ENCODE measurements at regions not wholly inside any gene's neighbourhood (a gene's known extent, or its start where the extent isn't known, plus 50 kb on each side); places are given as distances from the start of the nearest gene placed in this dataset.

DNA sequence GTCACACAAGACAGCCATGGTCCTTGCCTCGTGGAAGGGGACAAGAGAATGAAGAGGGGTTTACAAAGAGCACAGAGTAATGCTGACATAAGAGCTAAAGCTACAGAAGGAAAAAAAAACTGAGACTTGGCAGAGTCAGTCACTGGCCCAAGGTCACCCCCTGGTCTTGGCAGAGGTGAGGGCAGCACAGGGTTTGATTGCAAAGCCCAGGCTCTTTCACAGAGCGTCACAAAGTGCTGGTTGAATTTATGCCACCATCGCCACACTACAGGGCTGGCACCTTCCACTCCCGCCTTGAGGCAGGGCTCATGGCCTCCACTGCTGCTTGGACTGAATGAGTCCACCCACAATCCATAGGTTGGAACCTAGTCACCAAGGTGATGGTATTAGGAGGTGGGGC lies 190.2 kb downstream of the INHBB start:
- no peak for TF ChIP-seq CTCF (conservative IDR thresholded peaks at IDR 0.05; ENCODE audit: low read depth)
- no peak for DNase-seq (ENCODE audit: low spot score)
- H3K27ac ChIP-seq = no peak overlapping the region
- ChIA-PET CTCF (interaction anchor here (0.6 kb wide), 1 partner anchor 17 kb away, joined by 4 read pairs; no protein-coding TSS in a partner anchor), POLR2A (ENCODE audit: low non-redundant PET) (no interaction called here)

DNA sequence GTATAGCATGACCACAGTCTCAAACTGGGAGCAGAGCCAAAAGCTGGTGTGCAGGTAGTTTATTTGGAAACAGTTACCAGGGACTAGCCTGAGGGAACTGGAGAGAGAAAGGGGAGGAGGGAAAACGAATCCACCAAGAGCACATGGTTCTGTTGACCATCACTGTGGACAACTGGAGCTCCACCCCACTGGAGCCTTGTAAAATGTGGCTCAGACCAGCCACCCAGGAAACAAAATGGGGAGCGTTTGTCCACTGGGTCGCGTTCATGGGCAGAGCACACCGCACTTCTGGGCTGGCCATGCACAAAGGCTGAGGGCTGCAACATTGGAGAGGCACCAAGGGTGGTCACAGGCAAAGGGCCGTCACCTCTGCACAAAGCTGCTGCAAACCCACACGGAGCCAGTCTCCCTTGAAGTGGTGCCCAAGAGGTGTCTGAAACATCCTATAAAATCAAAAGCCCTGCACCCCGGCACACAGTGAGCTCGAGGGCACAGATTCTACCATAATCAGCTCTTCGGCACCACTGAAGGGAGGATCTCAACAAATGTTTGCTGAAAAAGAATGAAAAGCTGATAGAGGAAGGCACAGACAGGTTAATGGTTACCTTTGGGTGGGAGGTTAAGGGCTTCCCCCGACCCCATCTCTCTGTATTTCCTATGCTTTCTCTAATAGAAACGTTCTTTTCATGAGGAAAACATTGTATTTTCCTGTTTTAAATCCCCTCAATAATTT lies 192.9 kb downstream of the INHBB start:
- no peak overlapping the region for H3K27ac ChIP-seq
- POLR2A ChIA-PET (ENCODE audit: low non-redundant PET) = interaction anchor here (0.6 kb wide), 1 partner anchor 840 kb away, joined by 3 read pairs; no protein-coding TSS in a partner anchor
- no peak for DNase-seq (ENCODE audit: low spot score)
- CTCF ChIA-PET = no interaction called here
- TF ChIP-seq CTCF (conservative IDR thresholded peaks at IDR 0.05; ENCODE audit: low read depth) = no peak

DNA sequence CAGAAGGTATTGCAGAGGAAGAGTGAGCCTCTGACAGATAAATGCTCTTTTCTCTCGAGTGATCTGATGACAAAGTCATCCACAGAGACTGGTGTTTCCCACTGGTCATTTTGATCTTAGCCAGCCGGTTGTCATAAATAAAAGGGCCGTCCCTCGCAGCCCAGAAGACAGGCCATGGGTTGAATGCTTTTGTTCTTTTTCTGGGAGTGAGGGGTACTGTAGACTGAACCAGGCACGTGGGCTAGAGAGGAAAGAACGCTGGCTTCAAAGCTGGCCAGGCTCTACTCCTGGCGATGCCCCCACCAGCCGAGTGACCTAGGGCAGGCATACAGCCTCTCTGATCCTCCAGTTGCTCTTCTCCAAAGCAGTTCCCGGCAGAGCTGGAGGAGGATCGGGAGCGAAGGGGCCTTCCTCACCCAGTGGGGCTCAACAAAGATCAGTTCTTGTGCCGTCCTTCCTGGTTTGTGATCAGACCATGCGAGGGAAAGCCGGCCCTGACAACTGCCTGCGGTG lies 193.5 kb downstream of the INHBB start:
- POLR2A ChIA-PET (ENCODE audit: low non-redundant PET) = no interaction called here
- no peak for DNase-seq (ENCODE audit: low spot score)
- CTCF ChIA-PET = no interaction called here
- no peak overlapping the region for H3K27ac ChIP-seq
- no peak for TF ChIP-seq CTCF (conservative IDR thresholded peaks at IDR 0.05; ENCODE audit: low read depth)

DNA sequence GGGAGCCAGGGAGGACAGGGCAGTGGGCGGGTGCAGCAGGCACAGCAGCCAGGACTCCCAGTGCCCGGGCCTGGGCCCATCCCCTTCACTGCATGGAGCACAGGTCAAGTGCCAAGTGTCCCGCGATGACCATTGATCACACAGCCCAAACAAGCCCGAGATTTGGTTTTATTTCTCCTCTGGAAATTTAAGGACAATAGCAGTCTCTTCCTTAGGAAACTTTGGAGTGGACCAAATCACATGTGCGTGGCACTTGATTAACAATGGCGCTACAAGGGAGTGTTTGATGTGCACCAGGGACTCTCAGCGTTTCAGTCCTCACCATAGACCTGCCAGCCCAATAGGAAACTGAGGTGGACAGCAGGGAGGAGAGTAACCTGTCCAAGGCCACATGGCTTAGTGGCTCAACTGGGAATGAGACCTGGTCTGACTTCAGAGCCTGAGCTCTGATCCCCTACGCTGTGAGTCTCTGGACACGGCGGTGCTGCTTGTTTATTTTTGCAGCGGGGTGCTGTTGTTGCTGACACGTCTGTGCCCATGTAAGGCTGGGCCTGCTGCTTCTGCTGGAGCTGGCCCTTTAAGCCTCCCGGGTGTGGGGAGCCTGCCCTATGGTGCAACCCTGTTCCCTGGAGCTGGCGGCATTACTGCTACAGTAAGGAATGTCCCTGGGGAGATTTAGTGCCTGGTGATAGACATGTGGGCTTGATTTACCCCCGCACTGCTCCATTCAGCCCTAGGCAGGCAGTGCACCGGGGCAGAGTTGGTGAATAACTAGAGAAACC lies 194.2 kb downstream of the INHBB start:
- DNase-seq (ENCODE audit: low spot score) = peak; percentile 78
- POLR2A ChIA-PET (ENCODE audit: low non-redundant PET) = interaction anchor here (0.7 kb wide), 1 partner anchor 13 kb away, joined by 3 read pairs; no protein-coding TSS in a partner anchor

DNA sequence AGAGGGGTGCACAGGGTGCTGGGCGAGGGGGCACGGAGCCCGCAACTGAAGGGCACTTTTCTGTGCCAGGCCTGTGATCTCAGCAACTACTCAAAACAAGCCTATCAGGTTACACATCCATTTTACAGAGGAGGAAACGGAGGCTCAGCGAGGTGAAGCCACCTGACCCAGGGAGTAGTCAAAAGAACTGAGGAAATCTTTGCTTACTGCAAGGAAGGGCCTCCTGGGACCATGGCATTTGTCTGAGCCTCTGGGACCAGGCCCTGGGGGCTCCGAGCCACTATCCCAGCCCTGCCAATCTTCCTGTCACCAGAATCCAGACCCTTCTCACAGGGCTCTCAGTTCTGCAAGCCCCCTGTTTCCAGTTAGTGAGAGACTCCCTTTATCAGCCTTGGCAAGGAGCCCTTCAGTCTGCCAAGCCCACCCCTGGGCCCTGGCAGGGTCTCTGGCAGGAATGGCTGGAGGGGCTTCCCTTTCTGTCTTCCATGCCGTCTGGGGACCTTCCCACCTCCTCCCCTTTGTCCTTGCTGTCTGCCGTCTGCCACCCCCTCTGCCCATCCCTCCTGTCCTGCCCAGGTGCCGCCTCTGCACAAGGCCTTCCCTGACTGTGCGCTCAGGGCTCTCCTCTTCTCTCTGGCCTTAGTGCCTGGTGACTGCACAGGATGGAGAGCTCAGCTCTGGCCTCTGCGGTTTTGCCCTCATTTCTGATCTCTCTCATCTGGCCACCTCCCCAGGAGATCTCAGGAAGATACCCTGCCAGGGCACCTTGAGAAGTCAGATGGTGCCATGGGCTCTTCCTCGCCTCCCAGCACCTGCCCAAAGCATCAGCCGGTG lies 194.7 kb upstream of the GLI2 start:
- DNase-seq (ENCODE audit: low spot score) = no peak
- peak overlapping the region; percentile 42 for H3K27ac ChIP-seq
- POLR2A ChIA-PET (ENCODE audit: low non-redundant PET) = no interaction called here
- CTCF ChIA-PET = interaction anchor here (0.6 to 1.0 kb wide), 2 partner anchors 12 to 168 kb away, joined by 3 to 5 read pairs; no protein-coding TSS in a partner anchor
- no peak for TF ChIP-seq CTCF (conservative IDR thresholded peaks at IDR 0.05; ENCODE audit: low read depth)

More for the DNA sequence above, 194.2 kb downstream of the INHBB start:
- peak overlapping the region; percentile 42 for H3K27ac ChIP-seq
- CTCF ChIA-PET = interaction anchor here (0.6 kb wide), 1 partner anchor 168 kb away, joined by 5 read pairs; no protein-coding TSS in a partner anchor
- TF ChIP-seq CTCF (conservative IDR thresholded peaks at IDR 0.05; ENCODE audit: low read depth) = no peak

- H3K27ac ChIP-seq = no peak overlapping the region
- DNase-seq (ENCODE audit: low spot score) = no peak
- POLR2A ChIA-PET (ENCODE audit: low non-redundant PET) = no interaction called here
- CTCF ChIA-PET = interaction anchor here (1.0 kb wide), 1 partner anchor 12 kb away, joined by 3 read pairs; no protein-coding TSS in a partner anchor
- no peak for TF ChIP-seq CTCF (conservative IDR thresholded peaks at IDR 0.05; ENCODE audit: low read depth)
Observed at GRCh38 chr2:120541553-120541932, 194.1 kb upstream of the GLI2 start.
